Kidney (tissue), 13 donors: ENCODE measurements at regions not wholly inside any gene's neighbourhood (a gene's known extent, or its start where the extent isn't known, plus 50 kb on each side); places are given as distances from the start of the nearest gene placed in this dataset.
"Not testable (repeated sequence)": the region's sequence is repeated elsewhere in the genome, so short reads cannot be mapped to it uniquely, and the experiment has no call there.

Source experiments
- DNase-seq, 5 donors: peaks; one replicate each; pipeline ENCODE4 v3.0.0-alpha.2; 2013 to 2020
- FAIRE-seq: peaks from 2 replicates; lab custom pipeline; 2012; peaks lifted over from hg19 to GRCh38; lab: Jason Lieb, UNC
- H3K27ac ChIP-seq, 2 donors: one replicate each; pipeline ENCODE4 v1.7.0; 2013; ENCODE audit warnings: low read depth in 2 of 2, low read length in 2 of 2, inconsistent platforms in 1 of 2
- H3K27me3 ChIP-seq: one replicate; pipeline ENCODE4 v1.7.1; 2013; ENCODE audit warnings: low read length, inconsistent platforms; ENCODE audit not compliant: control insufficient read depth, insufficient read depth
- H3K36me3 ChIP-seq, 3 donors: one replicate each; pipeline versions ENCODE4 v1.7.0 to v1.7.1; 2013; ENCODE audit warnings: low read length in 3 of 3, control low read depth in 1 of 3, inconsistent platforms in 1 of 3; ENCODE audit not compliant: insufficient read depth in 3 of 3, control insufficient read depth in 2 of 3
- H3K4me1 ChIP-seq, 3 donors: one replicate each; pipeline versions ENCODE4 v1.7.0 to v1.7.1; 2013; ENCODE audit warnings: low read length in 3 of 3, inconsistent platforms in 1 of 3, low read depth in 1 of 3; ENCODE audit not compliant: control insufficient read depth in 2 of 3, insufficient read depth in 2 of 3
- H3K4me3 ChIP-seq, 3 donors: one replicate each; pipeline versions ENCODE4 v1.7.0 to v1.8.1; 2013; ENCODE audit warnings: low read length in 3 of 3, control low read depth in 1 of 3, inconsistent platforms in 1 of 3
- H3K9ac ChIP-seq, 3 donors: one replicate each; pipeline versions ENCODE4 v1.7.0 to v1.7.1; 2013; ENCODE audit warnings: low read length in 3 of 3, control low read depth in 1 of 3, inconsistent platforms in 1 of 3
- H3K9me3 ChIP-seq, 3 donors: one replicate each; pipeline versions ENCODE4 v1.7.0 to v1.7.1; 2013; ENCODE audit warnings: low read length in 3 of 3, control low read depth in 1 of 3, inconsistent platforms in 1 of 3; ENCODE audit not compliant: control insufficient read depth in 2 of 3, insufficient read depth in 1 of 3
- intact Hi-C: fragments of 100-400 bp; cut with DNase I; formaldehyde crosslinking; loops from one replicate; pipeline ENCODE4 v1.11.1; 2022
- TF ChIP-seq, protein P1 (sequence below): IDR thresholded peaks from 3 replicates; pipeline ENCODE4 v1.5.1; 2012; ENCODE audit warnings: mild to moderate bottlenecking, moderate library complexity, borderline replicate concordance; ENCODE audit not compliant: insufficient read depth; ENCODE audit errors: extremely low read depth
- donor health status: control.
- donor health status: control.
- donor health status: control.
- donor health status: control.
- donor health status: control.
- donor health status: DM: yes; HTN: yes; CAD: no.
- donor health status: Normal renal cell carcinoma (clear cell type).

- FAIRE-seq: no peak
- Histone ChIP-seq H3K4me3 (no peak overlapping the region), H3K9ac (no peak overlapping the region), H3K27me3 (no peaks in the 10 kb centered on the region), H3K27ac (no peak overlapping the region), H3K9me3 (no peaks in the 10 kb centered on the region), H3K4me1 (no peaks in the 10 kb centered on the region), H3K36me3 (no peaks in the 10 kb centered on the region)
- TF ChIP-seq, protein P1, sequence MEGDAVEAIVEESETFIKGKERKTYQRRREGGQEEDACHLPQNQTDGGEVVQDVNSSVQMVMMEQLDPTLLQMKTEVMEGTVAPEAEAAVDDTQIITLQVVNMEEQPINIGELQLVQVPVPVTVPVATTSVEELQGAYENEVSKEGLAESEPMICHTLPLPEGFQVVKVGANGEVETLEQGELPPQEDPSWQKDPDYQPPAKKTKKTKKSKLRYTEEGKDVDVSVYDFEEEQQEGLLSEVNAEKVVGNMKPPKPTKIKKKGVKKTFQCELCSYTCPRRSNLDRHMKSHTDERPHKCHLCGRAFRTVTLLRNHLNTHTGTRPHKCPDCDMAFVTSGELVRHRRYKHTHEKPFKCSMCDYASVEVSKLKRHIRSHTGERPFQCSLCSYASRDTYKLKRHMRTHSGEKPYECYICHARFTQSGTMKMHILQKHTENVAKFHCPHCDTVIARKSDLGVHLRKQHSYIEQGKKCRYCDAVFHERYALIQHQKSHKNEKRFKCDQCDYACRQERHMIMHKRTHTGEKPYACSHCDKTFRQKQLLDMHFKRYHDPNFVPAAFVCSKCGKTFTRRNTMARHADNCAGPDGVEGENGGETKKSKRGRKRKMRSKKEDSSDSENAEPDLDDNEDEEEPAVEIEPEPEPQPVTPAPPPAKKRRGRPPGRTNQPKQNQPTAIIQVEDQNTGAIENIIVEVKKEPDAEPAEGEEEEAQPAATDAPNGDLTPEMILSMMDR: no peak
- intact Hi-C loops: no loop called here
- DNase-seq: no peak
Observed at GRCh38 chr1:72997041-72997440, 714.7 kb upstream of the NEGR1 start.

DNA sequence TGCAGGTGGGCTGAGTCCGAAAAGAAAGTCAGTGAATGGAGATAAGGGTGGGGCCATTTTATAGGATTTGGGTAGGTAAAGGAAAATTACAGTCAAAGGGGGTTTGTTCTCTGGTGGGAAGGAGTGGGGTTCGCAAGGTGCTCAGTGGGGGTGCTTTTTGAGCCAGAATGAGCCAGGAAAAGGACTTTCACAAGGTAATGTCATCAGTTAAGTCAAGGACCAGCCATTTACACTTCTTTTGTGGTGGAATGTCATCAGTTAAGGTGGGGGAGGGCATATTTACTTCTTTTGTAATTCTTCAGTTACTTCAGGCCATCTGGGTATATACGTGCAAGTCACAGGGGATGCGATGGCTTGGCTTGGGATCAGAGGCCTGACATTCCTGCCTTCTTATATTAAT, 705.5 kb upstream of the NEGR1 start:
- H3K9ac ChIP-seq, DNase-seq, H3K4me3 ChIP-seq, H3K4me1 ChIP-seq, intact Hi-C loops, H3K27me3 ChIP-seq, H3K9me3 ChIP-seq, FAIRE-seq, H3K36me3 ChIP-seq, H3K27ac ChIP-seq: not testable (repeated sequence)

- Histone ChIP-seq H3K4me3 (no peak overlapping the region), H3K4me1 (no peaks in the 10 kb centered on the region), H3K27me3 (no peaks in the 10 kb centered on the region), H3K9me3 (no peaks in the 10 kb centered on the region), H3K27ac (no peak overlapping the region), H3K9ac (no peak overlapping the region), H3K36me3 (no peaks in the 10 kb centered on the region)
- intact Hi-C loops: no loop called here
- DNase-seq: no peak
- TF ChIP-seq, protein P1: no peak
- no peak for FAIRE-seq
Observed at GRCh38 chr1:72986591-72987290, 704.4 kb upstream of the NEGR1 start.

- H3K9me3 ChIP-seq, H3K4me1 ChIP-seq, H3K36me3 ChIP-seq, FAIRE-seq, H3K4me3 ChIP-seq, H3K9ac ChIP-seq, H3K27ac ChIP-seq, DNase-seq, H3K27me3 ChIP-seq, intact Hi-C loops: not testable (repeated sequence)
Observed at GRCh38 chr1:72985024-72985423, 702.7 kb upstream of the NEGR1 start.

DNA sequence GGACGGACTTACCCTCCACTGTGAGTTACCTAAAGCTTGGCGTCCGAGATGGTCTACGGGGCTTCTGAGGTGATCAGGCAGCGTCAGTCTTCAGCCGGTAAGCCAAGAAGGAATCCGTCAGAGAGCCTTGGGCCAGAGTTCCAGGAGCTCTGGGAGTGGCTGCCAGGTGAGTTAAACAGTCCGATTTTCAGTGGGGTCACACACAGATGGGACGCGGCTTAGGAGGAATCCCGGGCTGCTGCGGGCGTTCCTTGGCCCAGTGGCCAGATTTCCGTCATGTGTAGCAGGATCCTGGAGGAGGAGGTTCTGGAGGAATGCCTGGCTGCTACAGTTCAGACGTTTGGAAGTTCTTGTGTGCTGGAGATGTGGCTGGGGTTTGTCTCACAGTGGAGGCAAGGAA, 700.7 kb upstream of the NEGR1 start:
- H3K36me3 ChIP-seq, FAIRE-seq, H3K27ac ChIP-seq, H3K9me3 ChIP-seq, H3K4me3 ChIP-seq, H3K4me1 ChIP-seq, intact Hi-C loops, H3K27me3 ChIP-seq, H3K9ac ChIP-seq: not testable (repeated sequence)
- peak in 1 of 5 donors; percentile 39 for DNase-seq
